Mesenteric fat pad (tissue), 1 donor: ENCODE measurements at regions not wholly inside any gene's neighbourhood (a gene's known extent, or its start where the extent isn't known, plus 50 kb on each side); places are given as distances from the start of the nearest gene placed in this dataset.

Experiments used
- DNase-seq: peaks from one replicate; pipeline ENCODE4 v3.0.0-alpha.2; 2020; ENCODE audit warnings: low spot score
- donor health status: DM: yes; HTN: yes; CAD: no.

GRCh38 chr14:96979611-96980074 lies 182.5 kb downstream of the VRK1 start:
- no peak for DNase-seq

GRCh38 chr14:96980835-96981234 lies 183.7 kb downstream of the VRK1 start:
- DNase-seq = no peak

GRCh38 chr14:96986256-96987085 lies 189.3 kb downstream of the VRK1 start:
- no peak for DNase-seq

DNA sequence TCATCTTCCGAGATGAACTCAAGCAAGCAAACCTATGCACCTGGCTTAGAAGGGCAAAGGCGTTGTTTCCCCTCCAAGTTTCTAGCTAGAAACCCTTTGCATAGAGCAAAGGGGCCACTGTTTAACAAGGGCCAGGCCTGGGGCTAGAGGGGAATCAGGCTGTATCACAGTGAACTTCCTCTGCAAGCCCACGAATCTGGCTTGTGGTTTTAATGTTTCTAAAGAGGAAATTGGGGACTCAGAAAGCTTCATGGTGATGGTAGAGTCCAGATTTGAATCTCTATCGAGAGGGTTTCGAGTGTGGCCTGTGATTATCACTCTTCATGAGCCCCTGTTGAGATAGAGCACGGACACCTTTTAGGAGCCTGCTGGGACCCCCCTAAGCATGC lies 189.9 kb downstream of the VRK1 start:
- DNase-seq = no peak

- DNase-seq = no peak
Observed at GRCh38 chr14:96987771-96988170, 190.6 kb downstream of the VRK1 start.

DNA sequence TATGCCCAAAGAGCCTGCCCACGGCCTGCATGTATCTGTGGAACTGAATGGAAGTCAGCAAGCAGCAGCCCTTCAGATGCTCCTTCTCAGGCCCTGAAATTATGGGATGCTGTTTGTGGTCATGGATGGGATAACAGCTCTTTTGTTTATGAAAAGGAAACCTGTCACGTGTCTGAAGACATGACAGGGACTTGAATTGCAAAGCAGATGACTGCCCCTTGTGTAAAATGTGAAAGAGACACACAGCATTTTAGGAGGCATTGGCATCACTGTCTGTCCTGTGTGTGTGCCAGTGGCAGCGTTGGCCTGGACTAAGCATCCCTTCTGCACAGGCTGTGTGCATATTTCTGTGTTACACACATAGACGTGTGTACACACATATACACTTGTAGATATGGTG lies 192.1 kb downstream of the VRK1 start:
- DNase-seq = no peak

DNA sequence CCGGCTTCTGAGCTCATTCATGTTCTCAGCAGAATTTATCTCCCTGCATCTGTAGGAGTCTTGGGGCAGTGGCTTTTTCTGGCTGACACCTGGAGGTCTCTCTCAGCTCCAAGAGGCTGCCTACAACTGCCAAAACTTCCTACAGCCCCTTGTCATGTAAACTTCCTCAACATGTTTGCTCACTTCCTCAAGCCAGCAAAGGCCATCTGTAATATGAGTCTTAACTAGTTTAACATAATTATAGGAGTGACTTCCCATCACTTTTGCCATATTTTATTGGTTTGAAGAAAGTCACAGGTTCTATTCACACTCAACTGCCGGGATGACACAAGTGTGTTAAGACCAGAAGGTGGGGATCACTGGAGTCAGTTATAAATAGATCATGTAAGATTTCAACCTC lies 194.0 kb downstream of the VRK1 start:
- no peak for DNase-seq

DNA sequence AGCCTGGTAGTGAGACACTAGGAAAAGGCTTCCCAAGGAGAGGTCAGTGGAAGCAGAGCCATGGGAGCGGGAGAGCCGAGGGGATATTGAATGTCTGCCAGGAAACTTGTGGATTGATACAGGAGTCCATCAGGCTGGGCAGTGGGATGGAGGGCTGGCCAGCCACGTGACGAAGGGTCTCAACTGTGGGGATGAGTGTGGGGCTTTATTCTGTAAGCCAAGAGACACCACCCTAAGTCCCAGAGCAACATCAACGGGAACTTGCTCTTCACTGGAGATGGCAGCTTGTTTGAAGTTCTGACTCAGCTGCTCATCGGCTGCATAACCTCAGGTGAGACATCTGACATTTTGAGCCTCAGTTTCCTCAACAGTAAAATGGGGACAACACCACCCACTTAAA lies 197.8 kb downstream of the VRK1 start:
- no peak for DNase-seq

DNA sequence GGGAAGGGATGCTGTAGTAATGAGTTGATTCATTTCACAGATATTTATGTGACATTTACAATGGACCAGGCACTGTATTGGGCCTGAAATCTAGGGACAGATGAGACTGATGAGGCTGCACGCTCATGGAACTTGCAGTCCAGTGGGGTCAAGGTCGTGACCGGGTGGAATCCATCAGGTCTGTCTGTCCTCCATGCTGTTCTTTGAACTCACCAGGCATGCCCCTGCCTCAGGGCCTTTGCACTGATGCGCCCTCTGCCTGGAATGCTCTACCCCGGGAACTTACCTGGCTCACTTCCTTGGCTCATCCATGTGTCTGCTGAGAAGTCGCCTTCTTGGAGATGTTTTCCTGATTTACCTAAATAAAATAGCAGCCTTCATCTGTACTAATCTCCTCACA lies 200.1 kb downstream of the VRK1 start:
- no peak for DNase-seq

DNA sequence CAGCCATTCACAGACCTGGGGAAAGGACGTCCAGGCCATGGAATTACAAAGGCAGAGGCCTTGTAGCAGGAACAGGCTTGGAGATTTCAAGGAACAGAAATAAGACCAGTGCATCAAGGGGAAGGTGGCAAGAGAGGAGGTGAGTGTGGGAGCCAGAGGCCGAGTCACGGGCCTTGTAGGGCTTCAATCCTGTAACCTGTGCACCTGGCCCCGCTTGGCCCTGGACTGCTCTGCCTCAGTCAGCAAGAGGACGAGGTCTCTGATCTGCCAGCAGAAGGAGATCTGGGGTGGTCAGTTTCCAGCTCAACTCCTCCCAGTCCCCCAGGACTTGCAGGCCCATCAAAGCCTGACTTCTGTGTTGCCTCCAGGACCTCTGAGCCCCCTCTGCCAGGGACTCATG lies 200.8 kb downstream of the VRK1 start:
- DNase-seq = no peak

DNA sequence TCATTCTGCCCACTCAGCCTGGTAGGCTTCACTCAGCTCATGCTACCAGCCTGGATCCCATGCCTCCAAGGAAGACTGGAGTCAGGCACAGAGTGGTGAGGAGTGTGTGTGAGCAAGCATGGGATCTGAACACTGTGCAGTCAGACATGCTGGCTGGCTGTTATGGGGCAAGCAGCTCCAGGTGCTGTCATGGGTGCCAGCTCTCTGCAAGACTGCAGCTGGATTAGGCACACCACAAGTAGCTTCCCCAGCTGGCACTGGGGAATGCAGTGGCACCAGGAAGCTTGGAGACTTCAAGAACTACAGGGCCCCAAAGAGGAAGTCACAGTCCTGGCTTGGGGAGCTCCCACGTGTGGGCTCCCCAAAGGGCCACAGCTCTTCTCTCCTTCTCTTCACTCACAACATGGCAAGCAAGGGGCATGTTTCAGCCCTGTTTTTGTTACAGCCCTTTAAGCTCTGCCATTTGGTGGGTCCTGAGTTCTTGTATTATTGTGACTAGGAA lies 202.5 kb downstream of the VRK1 start:
- no peak for DNase-seq

DNA sequence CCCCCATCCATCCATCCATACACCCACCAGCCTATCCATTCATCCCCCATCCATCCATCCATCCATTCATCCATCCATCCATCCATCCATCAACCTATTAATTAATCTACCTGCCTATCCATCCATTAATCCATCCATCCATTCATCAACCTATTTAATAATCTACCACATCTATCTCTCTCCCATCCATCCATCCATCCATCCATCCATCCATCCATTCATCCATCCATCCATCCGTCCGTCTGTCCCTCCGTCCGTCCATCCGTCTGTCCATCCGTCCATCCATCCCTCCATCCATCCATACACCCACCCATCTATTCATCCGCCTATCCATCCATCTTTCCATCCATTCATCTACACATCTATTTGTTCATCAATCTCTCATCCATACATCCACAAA lies 205.3 kb downstream of the VRK1 start:
- no peak for DNase-seq

DNA sequence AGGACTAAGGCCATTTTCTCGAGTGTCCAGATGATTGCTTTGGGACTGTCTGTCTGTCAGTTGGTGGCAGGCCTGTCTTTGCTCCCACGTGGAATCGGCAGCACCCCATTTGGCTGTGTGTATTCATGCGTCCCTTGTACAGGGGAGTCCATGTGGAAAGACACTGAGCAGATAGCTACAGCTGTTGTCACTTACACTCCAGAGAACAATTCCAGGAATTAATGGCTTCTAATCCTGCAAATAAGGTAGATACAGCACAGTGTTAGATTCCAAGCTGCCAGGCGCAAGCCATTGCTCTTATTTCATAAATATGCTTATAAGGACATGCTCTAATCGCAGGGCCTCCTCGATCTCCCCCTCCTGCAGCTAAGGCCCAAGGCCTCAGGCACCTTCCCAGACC lies 208.8 kb downstream of the VRK1 start:
- no peak for DNase-seq

GRCh38 chr14:97010491-97011160 lies 213.4 kb downstream of the VRK1 start:
- no peak for DNase-seq

DNA sequence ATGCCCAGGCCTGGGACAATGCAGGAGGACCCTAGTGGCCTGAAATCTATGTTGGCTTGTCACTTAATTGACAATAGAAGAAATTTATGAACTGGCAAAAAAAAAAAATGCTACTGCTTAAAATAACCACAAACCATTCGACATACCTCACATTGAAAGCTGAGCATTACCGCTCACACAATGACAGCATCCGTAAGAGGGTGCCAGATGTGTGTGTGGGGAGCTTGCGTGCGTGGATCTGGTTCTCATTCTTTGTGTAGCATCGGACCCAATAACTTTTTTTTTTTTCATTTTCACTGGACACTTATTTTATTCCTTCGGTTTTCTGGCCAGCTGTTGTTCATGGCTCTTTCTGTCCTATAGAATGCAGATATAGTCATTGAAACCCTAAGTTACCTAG lies 216.7 kb downstream of the VRK1 start:
- DNase-seq = no peak

DNA sequence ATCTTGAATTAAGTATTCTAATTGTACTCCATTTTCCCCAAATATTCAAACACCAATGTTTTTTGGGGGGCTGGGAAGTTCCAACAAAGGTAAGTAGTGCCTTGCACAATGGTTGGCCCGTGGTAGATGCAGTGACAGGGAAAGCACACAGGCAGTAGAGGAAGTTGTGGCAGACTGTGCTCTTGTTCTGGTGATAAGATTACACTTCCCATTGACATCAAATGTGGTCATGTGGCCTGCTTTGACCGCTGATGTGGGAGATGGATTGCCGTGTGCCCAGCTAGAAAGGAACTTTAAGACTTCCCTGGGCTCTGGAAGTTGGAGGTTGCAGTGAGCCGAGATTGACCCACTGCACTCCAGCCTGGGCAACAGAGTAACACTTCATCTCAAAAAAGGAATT lies 223.8 kb downstream of the VRK1 start:
- no peak for DNase-seq

DNA sequence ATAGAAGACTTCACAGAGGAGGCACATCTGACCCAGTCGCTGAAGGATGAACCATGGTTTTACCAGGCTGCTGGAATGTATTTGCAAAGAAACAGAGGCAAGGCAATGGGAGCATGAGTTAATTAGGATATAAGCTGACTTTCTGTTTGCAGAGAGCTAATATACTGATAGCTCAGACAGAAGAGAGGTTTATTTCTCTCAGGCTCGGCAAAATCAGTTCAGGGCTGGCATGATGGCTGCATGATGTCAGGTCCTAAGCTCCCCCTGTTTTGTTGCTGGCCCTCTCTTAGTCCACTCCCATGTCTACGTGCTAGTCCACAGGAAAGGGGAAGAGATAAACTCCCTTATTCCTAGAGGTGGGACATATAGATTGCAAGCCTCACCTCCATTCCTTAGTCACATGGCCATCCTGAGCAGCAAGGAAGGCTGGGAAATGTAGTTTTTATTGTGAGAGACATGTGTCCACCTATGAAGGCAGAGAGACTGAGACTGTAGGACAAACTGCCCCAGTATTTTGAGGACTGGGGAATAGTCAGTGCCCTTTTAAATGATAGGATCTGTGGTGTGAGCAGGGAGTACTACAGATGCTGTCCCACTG lies 224.5 kb downstream of the VRK1 start:
- DNase-seq = no peak

DNA sequence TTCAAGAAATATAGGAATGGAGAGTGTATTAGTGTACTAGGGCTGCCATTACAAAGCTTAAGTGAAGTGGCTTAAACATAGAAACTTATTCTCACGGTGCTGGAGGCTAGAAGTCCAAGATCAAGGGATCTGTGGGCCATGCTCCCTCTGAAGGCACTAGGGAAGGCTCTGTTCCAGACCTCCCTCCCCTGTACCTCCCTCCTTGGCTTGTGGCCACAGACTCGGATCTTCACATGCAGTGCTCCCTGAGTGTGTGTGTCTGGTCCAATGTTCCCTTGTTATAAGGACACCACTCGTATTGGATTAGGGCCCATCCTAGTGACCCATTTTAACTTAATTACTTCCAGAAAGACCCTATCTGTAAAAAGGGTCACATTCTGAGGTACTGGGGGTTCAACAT lies 225.6 kb downstream of the VRK1 start:
- DNase-seq = peak; percentile 55

- DNase-seq = no peak
Observed at GRCh38 chr14:97023871-97024270, 226.7 kb downstream of the VRK1 start.

- DNase-seq = no peak
Observed at GRCh38 chr14:97024300-97024699, 227.1 kb downstream of the VRK1 start.

GRCh38 chr14:97025722-97026121 lies 228.5 kb downstream of the VRK1 start:
- DNase-seq = no peak

DNA sequence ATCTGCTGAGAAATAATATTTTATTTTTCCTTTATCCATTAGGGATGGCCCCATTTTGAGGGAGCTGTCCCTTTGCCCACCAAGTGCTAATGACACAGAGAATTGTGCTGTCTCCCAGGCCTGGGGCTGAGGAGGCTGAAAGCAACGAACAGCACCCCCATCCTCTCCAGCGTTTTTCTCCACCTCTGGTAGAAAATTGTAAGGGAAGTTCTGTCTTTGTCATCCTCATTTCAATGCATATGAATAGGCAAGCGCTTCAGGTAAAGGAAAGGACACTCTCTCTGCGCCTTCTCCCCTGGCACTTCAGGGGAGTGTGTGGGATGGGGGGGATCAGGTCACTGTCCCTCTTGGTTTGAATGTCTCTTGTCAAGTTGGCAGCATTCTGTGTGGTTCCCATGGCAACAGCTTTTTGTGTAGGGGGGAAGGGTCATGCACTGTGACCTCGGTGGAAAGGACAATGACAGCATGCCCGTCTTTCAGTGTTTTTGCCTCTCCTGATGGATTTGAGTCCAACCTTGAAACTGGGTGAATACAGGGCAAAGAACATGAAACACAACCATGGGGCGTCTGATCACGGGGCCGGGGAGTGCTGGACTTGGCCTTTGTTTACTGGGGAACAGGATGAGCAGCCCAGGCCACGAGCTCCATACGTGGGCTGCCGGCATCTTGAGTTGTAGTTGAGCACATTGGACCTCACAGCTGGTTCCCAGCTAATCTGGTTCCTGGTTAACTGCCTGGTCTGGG lies 230.2 kb downstream of the VRK1 start:
- DNase-seq = no peak
